GM23248 (cell line): ENCODE measurements at regions not wholly inside any gene's neighbourhood (a gene's known extent, or its start where the extent isn't known, plus 50 kb on each side); places are given as distances from the start of the nearest gene placed in this dataset.
"Not testable (repeated sequence)": the region's sequence is repeated elsewhere in the genome, so short reads cannot be mapped to it uniquely, and the experiment has no call there.

Source experiments
- EZH2 ChIP-seq: fragments of 200-600 bp; sonication (generic); IDR thresholded peaks from 2 replicates; pipeline ENCODE4 v1.6.1; 2018; ENCODE audit warnings: antibody characterized with exemption, mild to moderate bottlenecking; ENCODE audit not compliant: insufficient read depth, poor library complexity, severe bottlenecking
- EZH2phosphoT487 ChIP-seq: fragments of 200-600 bp; sonication (generic); IDR thresholded peaks from 2 replicates; pipeline ENCODE4 v1.6.1; 2018; ENCODE audit warnings: antibody characterized with exemption, moderate library complexity, mild to moderate bottlenecking, low read depth; ENCODE audit not compliant: insufficient read depth

DNA sequence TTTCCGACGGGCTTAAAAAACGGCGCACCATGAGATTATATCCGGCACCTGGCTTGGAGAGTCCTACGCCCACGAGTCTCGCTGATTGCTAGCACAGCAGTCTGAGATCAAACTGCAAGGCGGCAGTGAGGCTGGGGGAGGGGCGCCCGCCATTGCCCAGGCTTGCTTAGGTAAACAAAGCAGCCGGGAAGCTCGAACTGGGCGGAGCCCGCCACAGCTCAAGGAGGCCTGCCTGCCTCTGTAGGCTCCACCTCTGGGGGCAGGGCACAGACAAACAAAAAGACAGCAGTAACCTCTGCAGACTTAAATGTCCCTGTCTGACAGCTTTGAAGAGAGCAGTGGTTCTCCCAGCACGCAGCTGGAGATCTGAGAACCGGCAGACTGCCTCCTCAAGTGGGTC lies 117.5 kb upstream of the C9orf72 start:
- not testable (repeated sequence) for TF ChIP-seq EZH2phosphoT487, EZH2
